Gastrocnemius medialis (tissue), 4 donors: ENCODE measurements at regions not wholly inside any gene's neighbourhood (a gene's known extent, or its start where the extent isn't known, plus 50 kb on each side); places are given as distances from the start of the nearest gene placed in this dataset.
"Not testable (repeated sequence)": the region's sequence is repeated elsewhere in the genome, so short reads cannot be mapped to it uniquely, and the experiment has no call there.

Experiments used
- POLR2A ChIP-seq, 2 donors: fragments of 450-650 bp; IDR thresholded peaks; one replicate each; pipeline ENCODE4 v1.6.1; 2017; ENCODE audit warnings: antibody characterized with exemption in 2 of 2, mild to moderate bottlenecking in 2 of 2, moderate library complexity in 2 of 2
- TF ChIP-seq, protein P1 (sequence below), 5 experiments: fragments of 450-650 bp in 3 of 5; fragments of 200-600 bp in 2 of 5; sonication (generic) in 2 of 5; IDR thresholded peaks in 4 of 5; conservative IDR thresholded peaks in 1 of 5; 1 replicate in 4 of 5; 2 replicates in 1 of 5; pipeline ENCODE4 v1.5.1; 2016 to 2019; ENCODE audit warnings: antibody characterized with exemption in 5 of 5, mild to moderate bottlenecking in 3 of 5, moderate library complexity in 3 of 5

DNA sequence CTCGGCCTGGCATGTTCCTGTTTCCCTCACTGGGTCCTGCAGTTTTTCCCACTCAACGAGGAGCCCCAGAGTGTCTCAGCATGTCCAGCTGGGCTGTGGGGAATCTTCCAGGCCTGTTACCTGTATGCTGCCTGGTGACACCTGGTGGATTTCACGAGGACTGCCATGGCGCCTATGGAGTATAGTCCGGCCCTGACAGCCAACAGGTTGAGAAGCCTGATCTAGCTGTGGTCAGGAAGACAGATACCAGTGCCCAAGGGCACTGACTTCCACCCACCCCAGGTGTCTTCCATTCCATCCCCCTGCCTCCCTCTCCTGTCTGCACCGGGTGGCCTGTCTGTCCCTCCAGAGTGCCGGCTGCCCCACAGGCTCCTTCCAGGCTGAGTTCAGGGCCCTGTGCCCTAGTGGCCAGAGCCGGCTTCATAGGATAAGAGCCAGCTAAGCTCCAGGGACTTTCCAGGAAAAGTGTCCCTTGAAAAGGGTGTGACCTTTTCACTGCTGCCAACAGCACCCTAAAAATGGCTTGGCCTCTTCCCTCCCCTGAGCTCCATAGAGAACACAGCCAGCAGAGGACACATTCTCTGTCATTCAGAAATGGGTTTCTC, 129.4 kb upstream of the AKAP13 start:
- TF ChIP-seq, protein P1, sequence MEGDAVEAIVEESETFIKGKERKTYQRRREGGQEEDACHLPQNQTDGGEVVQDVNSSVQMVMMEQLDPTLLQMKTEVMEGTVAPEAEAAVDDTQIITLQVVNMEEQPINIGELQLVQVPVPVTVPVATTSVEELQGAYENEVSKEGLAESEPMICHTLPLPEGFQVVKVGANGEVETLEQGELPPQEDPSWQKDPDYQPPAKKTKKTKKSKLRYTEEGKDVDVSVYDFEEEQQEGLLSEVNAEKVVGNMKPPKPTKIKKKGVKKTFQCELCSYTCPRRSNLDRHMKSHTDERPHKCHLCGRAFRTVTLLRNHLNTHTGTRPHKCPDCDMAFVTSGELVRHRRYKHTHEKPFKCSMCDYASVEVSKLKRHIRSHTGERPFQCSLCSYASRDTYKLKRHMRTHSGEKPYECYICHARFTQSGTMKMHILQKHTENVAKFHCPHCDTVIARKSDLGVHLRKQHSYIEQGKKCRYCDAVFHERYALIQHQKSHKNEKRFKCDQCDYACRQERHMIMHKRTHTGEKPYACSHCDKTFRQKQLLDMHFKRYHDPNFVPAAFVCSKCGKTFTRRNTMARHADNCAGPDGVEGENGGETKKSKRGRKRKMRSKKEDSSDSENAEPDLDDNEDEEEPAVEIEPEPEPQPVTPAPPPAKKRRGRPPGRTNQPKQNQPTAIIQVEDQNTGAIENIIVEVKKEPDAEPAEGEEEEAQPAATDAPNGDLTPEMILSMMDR (IDR thresholded peaks at IDR 0.05 in 4 of 5, conservative IDR thresholded peaks at IDR 0.05 in 1 of 5), result not testable (repeated sequence)
- TF ChIP-seq POLR2A (IDR thresholded peaks at IDR 0.05), result not testable (repeated sequence)
